ENCODE measurements at regions not wholly inside any gene's neighbourhood (a gene's known extent, or its start where the extent isn't known, plus 50 kb on each side); places are given as distances from the start of the nearest gene placed in this dataset.

DNA sequence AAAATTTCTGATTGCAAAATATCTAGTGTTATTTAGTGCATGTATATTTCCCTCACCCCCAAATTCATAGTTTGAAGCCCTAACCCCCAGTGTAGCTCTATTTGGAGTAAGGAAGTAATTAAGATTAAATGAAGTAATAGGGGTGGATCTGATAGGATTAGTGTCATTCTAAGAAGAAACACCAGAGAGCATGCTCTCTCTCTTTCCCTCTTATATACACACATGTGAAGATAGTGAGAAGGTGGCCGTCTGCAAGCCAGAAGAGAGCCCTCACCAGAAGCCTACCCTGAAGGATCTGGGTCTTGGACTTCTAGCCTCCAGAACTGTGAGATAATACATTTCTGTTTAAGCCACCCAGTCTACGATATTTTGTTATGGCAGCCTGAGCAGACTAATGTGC is 120.3 kb downstream of the TMEM30B start (continued):
- TF ChIP-seq CHD7 (IDR thresholded peaks at IDR 0.05; ENCODE audit: insufficient replicate concordance, low read length) (no peak), KDM4A (IDR thresholded peaks at IDR 0.05; ENCODE audit: low read depth, low read length, severe bottlenecking) (no peak), KDM5A (IDR thresholded peaks at IDR 0.05; ENCODE audit: low read length) (no peak), GABPA (IDR thresholded peaks at IDR 0.05; ENCODE audit: borderline replicate concordance, insufficient read depth, low read length) (no peak), RAD21 (IDR thresholded peaks at IDR 0.05 in 1 of 2, conservative IDR thresholded peaks at IDR 0.05 in 1 of 2; ENCODE audit: low read depth in 2 of 2, low read length in 2 of 2) (no peak), NANOG (IDR thresholded peaks at IDR 0.05; ENCODE audit: insufficient read depth, low read depth, low read length, poor library complexity, severe bottlenecking) (no peak), HDAC6 (IDR thresholded peaks at IDR 0.05; ENCODE audit: low read depth, low read length) (no peak), EZH2 (IDR thresholded peaks at IDR 0.05; ENCODE audit: low read depth, low read length, severe bottlenecking) (no peak), SIX5 (IDR thresholded peaks at IDR 0.05; ENCODE audit: low read depth, low read length) (no peak), ZNF274 (IDR thresholded peaks at IDR 0.05; ENCODE audit: borderline replicate concordance, extremely low read depth, low read length) (no peak)
- TF ChIP-seq, protein P1, sequence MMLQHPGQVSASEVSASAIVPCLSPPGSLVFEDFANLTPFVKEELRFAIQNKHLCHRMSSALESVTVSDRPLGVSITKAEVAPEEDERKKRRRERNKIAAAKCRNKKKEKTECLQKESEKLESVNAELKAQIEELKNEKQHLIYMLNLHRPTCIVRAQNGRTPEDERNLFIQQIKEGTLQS (IDR thresholded peaks at IDR 0.05; ENCODE audit: insufficient read depth, low read depth, low read length), result no peak
